GM18502 (cell line): ENCODE measurements at regions not wholly inside any gene's neighbourhood (a gene's known extent, or its start where the extent isn't known, plus 50 kb on each side); places are given as distances from the start of the nearest gene placed in this dataset.

ENCODE experiments used
- ATAC-seq: cut with Tn5 transposase; IDR thresholded peaks from one replicate; pipeline ENCODE4 v1.9.1; 2021; ENCODE audit warnings: mild to moderate bottlenecking; ENCODE audit not compliant: unreplicated experiment, poor library complexity

- no peak for ATAC-seq
Observed at GRCh38 chr7:17716816-17717215, 223.5 kb downstream of the SNX13 start.

DNA sequence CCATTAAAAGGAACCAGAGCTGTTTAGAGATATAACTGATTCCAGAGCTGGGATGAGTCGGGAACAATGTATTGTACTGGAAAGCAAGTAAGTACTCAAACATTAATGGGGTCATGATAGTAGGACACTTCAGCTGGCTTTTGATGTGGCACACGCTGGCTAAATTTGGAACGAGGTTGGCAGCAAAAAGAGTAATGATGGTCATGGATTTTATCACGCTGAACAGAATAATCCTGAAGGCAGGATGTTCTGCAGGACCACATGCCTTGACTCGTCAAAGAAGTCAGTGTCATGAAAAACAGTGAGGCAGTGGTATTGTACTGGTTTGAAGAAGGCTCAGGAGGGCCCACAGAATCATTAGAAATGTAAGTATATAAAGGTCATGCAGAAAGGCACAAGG is 220.3 kb downstream of the SNX13 start:
- no peak for ATAC-seq

DNA sequence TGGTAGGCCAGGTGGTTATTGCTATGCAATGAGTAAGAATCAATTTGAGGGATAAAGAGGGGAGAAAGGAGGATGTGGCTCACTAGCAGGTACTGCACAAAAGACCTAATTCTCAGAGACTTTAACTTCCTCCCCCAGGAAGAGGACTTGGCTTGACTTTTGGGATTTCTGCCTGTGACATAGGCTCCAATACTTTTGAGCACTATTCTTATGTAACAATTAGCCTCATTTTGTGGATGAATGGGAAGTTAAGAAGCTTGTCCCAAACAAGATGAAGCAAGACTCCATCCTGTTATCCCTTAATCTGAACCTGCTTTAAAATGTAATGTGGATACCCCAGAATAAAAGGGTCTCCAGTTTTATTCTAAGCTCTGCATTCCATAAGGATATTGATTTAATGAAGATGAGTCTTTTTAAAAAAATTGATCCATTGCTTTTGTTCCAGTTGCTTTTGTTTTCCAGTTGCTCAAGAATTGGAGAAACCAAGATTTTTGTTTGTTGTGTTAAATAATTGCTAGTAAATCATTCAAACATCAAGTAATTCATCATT is 218.5 kb downstream of the SNX13 start:
- no peak for ATAC-seq

GRCh38 chr7:17722798-17723197 is 217.5 kb downstream of the SNX13 start:
- no peak for ATAC-seq

GRCh38 chr7:17725821-17726220 is 214.5 kb downstream of the SNX13 start:
- no peak for ATAC-seq

DNA sequence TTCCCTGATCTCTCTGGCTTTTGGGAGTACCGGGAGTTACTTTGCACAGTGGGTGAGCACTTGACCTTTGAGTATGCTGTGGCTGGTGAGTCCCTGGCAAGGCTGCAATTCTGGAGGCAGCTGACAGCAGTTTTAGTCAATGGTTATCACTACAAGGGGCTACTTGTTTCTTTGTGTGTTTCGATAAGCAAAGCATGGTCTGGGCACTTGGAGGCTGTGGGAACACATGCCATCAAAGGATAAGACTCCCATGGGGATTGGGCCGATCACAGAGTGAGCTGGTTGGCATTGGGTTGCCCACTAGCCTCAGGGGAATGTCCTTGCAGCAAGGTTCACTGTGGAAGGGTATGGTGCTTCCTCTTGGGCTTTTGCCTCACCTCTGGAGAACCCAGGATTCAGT is 208.2 kb downstream of the SNX13 start:
- no peak for ATAC-seq
